ENCODE measurements at regions not wholly inside any gene's neighbourhood (a gene's known extent, or its start where the extent isn't known, plus 50 kb on each side); places are given as distances from the start of the nearest gene placed in this dataset.

DNA sequence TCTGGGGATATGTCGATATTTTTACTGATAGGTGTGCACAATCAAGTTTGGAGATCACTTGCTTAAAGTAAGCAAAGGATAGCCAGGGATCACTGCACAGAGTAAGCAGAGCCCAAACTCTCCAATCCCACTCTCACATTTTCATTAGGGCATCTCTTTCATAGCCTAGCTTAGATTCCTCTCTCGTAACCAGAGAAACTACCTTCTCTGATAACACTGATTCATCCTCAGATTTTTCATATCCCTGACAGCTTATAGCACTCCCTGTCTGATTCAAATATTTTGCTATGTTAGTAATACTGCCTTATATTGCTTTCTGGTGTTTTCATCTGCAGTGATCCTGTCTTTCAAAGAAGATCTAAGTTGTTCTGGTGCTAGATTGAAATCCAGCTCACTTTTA lies 123.7 kb downstream of the CBLL2 start:
- DNase-seq, result no peak

GRCh38 chrX:22397566-22397965 lies 124.9 kb downstream of the CBLL2 start:
- no peak for DNase-seq

GRCh38 chrX:22399437-22400192 lies 126.9 kb downstream of the CBLL2 start:
- no peak for DNase-seq

GRCh38 chrX:22404297-22404696 lies 131.6 kb downstream of the CBLL2 start:
- DNase-seq, result no peak

- DNase-seq, result no peak
Observed at GRCh38 chrX:22406201-22406737, 133.6 kb downstream of the CBLL2 start.

- DNase-seq, result no peak
Observed at GRCh38 chrX:22409418-22409817, 136.7 kb downstream of the CBLL2 start.

DNA sequence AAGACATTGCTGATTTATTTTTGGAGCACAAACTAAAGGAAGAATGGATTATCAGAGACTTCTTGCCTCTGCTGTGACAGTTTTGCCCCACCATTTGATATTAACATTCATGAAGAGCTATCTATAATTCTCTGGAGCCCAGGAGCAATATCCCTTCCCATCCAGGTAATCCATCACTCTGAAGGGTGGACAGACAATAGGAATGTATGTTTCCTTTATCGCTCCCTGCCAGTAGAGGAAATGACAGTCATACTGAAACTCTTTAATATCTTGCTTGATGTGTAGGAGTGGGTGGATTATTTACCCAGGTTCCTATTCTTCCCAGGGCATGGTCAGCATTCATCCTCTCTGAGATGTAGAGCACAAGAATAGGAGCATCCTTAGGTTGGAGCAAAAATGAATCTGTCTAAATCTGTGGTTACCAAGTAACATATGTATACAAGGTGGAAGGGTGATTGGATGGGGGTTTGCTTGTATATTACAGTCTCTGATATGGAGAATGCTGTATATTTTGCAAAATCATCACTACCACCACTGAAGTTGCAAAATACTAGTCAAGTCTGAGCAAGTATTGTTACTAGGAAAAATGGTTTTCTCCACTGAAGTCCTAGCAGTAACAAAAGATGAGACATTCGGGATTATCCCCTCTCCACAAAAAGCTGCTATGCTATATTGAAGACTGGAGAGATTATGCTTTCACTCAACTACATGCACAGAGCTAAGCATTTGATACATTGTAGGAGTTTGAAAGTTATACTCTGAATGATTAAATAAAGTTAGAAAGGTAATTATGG lies 151.6 kb downstream of the CBLL2 start:
- DNase-seq, result no peak

DNA sequence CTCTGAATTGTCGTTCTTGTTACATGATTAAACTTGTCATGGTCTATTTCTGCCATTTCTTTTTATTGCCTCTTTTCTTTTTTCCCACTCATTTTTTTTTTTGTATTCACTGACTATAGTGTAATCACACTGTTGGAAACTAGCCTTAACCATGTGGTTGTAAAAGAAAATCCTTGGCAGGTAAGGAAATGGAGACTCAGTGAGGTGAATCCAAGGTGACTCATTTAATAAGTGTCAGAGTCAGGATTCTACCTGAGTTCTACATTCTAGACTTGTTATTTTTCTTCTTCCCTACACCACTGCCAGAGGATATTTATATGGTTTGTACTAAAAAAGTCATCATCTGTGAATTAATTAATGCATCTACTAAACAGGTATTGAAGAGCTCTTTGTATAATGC lies 152.2 kb downstream of the CBLL2 start:
- no peak for DNase-seq

DNA sequence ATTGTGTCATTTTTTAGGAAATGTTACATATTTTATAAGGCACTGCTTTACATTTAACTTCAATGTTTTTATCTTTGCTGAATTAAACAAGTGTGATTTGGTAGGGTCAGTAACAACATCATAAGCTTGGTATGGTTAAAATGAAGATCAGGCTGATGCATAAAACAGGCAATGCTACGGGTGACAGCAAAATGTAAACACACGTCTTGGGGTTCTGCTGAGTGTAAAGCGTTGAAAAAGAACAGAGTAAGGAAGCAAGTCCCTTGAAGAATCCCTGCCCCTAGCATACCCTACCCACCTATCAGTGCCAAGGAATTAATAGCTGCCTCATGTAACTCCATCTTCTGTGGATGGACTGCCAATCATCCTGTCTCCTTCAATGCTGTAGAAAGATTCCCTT lies 157.0 kb downstream of the CBLL2 start:
- no peak for DNase-seq

DNA sequence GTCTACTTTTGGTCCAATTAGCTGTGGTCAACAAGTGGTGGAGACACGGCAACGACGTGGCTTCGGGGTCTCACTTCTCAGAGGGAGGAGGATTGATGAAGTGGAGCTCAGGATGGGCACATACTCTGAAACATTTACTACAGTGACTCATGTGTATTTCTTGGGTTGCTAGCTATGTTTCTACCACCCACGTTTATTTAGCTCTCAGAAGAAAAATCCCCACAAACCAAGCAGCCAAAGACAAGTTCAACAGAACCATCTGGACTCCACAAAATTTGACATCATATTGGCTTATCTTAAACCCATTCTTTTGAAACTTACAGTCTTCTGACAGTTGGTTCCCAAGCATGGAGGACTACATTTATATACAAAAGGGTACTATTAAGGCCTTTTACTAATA lies 158.0 kb downstream of the CBLL2 start:
- DNase-seq, result no peak

DNA sequence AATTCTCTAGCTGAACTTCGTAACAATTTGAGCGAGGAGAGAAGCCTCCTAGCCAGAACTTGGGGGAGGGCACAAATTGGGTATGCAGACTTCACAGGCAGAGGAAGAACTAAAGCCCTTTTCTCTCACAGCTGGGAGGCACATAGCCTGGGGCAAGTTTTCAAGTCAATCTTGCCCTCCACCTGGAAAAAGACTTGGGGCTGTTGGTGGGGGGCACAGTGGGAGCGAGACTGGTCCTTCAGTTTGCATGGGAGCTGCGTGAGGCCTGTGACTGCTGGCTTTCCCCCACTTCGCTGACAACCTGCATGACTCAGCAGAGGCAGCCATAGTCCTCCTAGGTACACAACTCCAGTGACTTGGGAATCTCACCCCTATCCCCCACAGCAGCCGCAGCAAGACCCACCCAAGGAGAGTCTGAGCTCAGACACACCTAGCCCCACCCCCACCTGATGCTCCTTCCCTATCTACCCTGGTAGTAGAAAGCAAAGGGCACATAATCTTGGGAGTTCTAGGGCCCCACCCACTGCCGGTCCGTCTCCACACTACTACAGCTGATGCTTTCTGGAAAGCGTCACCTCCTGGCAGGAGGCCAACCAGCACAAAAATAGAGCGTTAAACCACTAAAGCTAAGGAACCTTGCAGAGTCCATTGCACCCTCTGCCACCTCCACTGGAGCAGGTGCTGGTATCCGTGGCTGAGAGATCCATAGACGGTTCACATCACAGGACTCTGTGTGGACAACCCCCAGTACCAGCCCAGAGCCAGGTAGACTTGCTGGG lies 160.8 kb downstream of the CBLL2 start:
- no peak for DNase-seq

DNA sequence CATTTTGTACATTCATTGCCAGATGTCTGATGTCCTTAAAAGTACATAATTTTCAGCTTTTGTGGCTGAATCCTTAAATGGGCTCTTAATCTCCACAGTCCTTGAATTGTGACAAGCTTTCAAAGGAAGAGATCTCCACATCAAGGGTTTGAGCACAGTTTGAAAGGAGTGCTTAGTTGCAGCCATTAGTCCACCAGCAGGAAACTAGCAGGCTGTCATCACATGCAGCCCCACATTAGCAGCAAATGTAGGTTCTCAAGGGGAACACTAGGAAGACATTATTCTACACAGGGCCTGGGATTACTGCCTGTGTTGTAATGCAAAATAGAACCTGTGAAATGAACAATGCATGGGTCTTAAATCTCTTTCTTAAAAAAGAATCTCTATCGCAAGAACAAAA lies 173.2 kb downstream of the CBLL2 start:
- DNase-seq, result no peak

GRCh38 chrX:22462959-22463358 lies 190.2 kb downstream of the CBLL2 start:
- DNase-seq, result no peak

- peak in 1 of 5 experiments; percentile 22 for DNase-seq
Observed at GRCh38 chrX:22467571-22467970, 194.9 kb downstream of the CBLL2 start.

GRCh38 chrX:22481436-22481835 lies 208.7 kb downstream of the CBLL2 start:
- DNase-seq, result no peak

DNA sequence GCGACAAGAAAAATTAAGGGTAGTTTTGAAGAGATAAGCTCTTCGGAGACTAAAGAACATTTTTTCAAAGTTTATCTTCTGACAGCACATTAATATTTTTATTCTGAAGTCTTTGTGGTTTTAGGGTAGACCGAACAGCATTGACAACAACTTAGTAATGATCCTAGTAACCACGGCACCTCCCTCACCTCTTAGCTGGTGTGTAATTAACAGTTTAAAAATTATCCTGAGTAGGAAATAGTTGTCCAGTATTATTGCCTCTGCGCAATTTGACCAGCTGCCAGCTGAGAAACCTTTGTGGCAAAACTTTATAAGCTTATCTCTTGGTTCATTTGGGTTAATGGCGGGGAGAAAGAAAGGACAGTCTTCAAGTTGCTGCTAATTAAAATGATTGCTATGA lies 213.6 kb downstream of the CBLL2 start:
- DNase-seq, result no peak

DNA sequence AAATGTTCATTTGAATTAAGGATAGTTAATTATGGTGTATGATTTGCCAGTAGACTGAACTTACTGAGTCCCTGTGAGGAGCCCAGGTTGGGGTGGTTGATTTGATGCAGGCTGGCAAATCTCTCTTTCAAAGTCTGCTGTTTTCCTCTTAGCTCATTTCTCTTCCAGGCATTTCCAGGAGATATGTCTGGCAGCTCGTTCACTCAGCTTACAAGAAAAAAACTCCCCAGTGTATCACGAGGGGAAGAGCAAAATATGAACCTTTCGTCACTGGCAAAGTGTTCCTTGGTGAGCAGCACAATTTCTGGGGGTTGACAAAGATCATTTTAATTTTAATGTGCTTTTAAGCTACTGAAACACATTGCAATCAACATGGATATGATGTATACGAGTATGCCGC lies 244.2 kb downstream of the CBLL2 start:
- DNase-seq, result no peak

- no peak for DNase-seq
Observed at GRCh38 chrX:22520128-22520828, 247.6 kb downstream of the CBLL2 start.

GRCh38 chrX:22526339-22526738 lies 253.6 kb downstream of the CBLL2 start:
- DNase-seq, result peak in 1 of 5 experiments; percentile 0

GRCh38 chrX:22527302-22527701 lies 254.6 kb downstream of the CBLL2 start:
- no peak for DNase-seq

DNA sequence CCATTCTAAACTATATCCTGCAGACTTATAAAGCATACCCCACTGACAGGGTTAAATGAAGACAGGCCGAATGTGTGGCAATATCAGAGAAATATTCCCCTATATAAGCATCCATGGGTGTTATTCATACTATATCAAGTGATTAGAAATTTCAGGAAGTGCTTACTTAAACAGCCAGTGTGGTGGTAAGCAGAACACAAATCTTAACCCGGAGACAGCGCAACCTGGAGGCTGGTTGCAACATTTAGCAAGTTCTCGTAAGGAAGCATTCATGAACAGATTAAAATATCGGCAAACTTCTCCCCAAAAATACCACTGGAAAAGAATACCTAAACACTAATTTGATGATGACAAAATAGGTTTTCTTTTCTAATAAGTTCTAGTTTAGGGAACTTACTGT lies 261.2 kb downstream of the CBLL2 start:
- no peak for DNase-seq

GRCh38 chrX:22534643-22535042 lies 261.9 kb downstream of the CBLL2 start:
- DNase-seq, result no peak

Measured in T-helper 2 cell (primary cell).